Caco-2 (cell line): ENCODE measurements at regions not wholly inside any gene's neighbourhood (a gene's known extent, or its start where the extent isn't known, plus 50 kb on each side); places are given as distances from the start of the nearest gene placed in this dataset.

ENCODE experiments used
- BruUV-seq: library from RNA; stranded (reverse); fragments of 400-500 nt; replicated peaks from 2 replicates; lab custom pipeline; 2021; lab: Mats Ljungman, UMichigan
- CTCF ChIA-PET: fragments of 300-600 bp; sonication (Branson Sonifier 250); formaldehyde crosslinking; loops from one replicate; lab custom pipeline; 2022; ENCODE audit warnings: antibody characterized with exemption; lab: Charles Lee
- POLR2A ChIA-PET: fragments of 300-600 bp; sonication (Branson Sonifier 250); formaldehyde crosslinking; loops from one replicate; lab custom pipeline; 2022; ENCODE audit warnings: antibody characterized with exemption; lab: Charles Lee
- DNase-seq, 2 experiments: peaks; one replicate each; pipeline versions ENCODE4 v3.0.0 to v3.0.0-alpha.2; 2020 to 2022
- H3K27me3 ChIP-seq: replicated peaks from 2 replicates; pipeline ENCODE4 v1.6.0; 2011; ENCODE audit warnings: low read length; ENCODE audit not compliant: control insufficient read depth, insufficient read depth
- H3K36me3 ChIP-seq: 2 replicates; pipeline ENCODE4 v1.5.1; 2011; ENCODE audit warnings: low read length; ENCODE audit not compliant: control insufficient read depth, insufficient read depth
- H3K4me1 ChIP-seq: fragments of 250-450 bp; sonication (Bioruptor Pico); 2 replicates; pipeline ENCODE4 v1.5.1; 2020; ENCODE audit warnings: mild to moderate bottlenecking
- H3K4me3 ChIP-seq: 2 replicates; pipeline ENCODE4 v1.5.1; 2011; ENCODE audit warnings: low read depth, mild to moderate bottlenecking, control low read depth, low read length
- H3K9me3 ChIP-seq: fragments of 250-450 bp; sonication (Bioruptor Pico); 2 replicates; pipeline ENCODE4 v1.5.1; 2020; ENCODE audit warnings: mild to moderate bottlenecking, moderate library complexity
- H3K27ac Mint-ChIP-seq: one replicate; pipeline ENCODE4 v1.8.0; 2022; ENCODE audit warnings: mixed read lengths; ENCODE audit not compliant: unreplicated experiment
- H3K27me3 Mint-ChIP-seq: one replicate; pipeline ENCODE4 v1.8.0; 2022; ENCODE audit warnings: mixed read lengths; ENCODE audit not compliant: insufficient read depth, unreplicated experiment
- H3K36me3 Mint-ChIP-seq: one replicate; pipeline ENCODE4 v1.8.0; 2022; ENCODE audit warnings: mild to moderate bottlenecking, mixed read lengths; ENCODE audit not compliant: insufficient read depth, unreplicated experiment
- H3K4me1 Mint-ChIP-seq: one replicate; pipeline ENCODE4 v1.8.0; 2022; ENCODE audit warnings: low read depth, mixed read lengths; ENCODE audit not compliant: unreplicated experiment
- H3K4me3 Mint-ChIP-seq: one replicate; pipeline ENCODE4 v1.8.0; 2022; ENCODE audit warnings: mild to moderate bottlenecking, moderate library complexity, mixed read lengths; ENCODE audit not compliant: unreplicated experiment
- H3K9me3 Mint-ChIP-seq: one replicate; pipeline ENCODE4 v1.8.0; 2022; ENCODE audit warnings: mixed read lengths; ENCODE audit not compliant: unreplicated experiment
- intact Hi-C: fragments of 100-400 bp; cut with micrococcal nuclease; formaldehyde crosslinking; loops from one replicate; pipeline ENCODE4 v1.10.0; 2022; ENCODE audit not compliant: unreplicated experiment
- TF ChIP-seq, protein P1 (sequence below), 2 experiments: fragments of 200-600 bp in 1 of 2; IDR thresholded peaks; 1 replicate in 1 of 2; 2 replicates in 1 of 2; pipeline versions ENCODE4 v1.5.1 to v1.8.0; 2011 to 2022; ENCODE audit warnings: antibody characterized with exemption in 1 of 2, control low read depth in 1 of 2, inconsistent platforms in 1 of 2, low read depth in 1 of 2, low read length in 1 of 2, mild to moderate bottlenecking in 1 of 2, moderate library complexity in 1 of 2; ENCODE audit not compliant: insufficient read depth in 1 of 2, severe bottlenecking in 1 of 2, unreplicated experiment in 1 of 2

GRCh38 chr2:207283356-207283755 is 117.6 kb upstream of the KLF7 start:
- POLR2A ChIA-PET: no interaction called here
- H3K27me3 Mint-ChIP-seq: no peaks in the 10 kb centered on the region
- no peak overlapping the region for H3K4me3 Mint-ChIP-seq
- H3K27ac Mint-ChIP-seq: no peak overlapping the region
- TF ChIP-seq, protein P1, sequence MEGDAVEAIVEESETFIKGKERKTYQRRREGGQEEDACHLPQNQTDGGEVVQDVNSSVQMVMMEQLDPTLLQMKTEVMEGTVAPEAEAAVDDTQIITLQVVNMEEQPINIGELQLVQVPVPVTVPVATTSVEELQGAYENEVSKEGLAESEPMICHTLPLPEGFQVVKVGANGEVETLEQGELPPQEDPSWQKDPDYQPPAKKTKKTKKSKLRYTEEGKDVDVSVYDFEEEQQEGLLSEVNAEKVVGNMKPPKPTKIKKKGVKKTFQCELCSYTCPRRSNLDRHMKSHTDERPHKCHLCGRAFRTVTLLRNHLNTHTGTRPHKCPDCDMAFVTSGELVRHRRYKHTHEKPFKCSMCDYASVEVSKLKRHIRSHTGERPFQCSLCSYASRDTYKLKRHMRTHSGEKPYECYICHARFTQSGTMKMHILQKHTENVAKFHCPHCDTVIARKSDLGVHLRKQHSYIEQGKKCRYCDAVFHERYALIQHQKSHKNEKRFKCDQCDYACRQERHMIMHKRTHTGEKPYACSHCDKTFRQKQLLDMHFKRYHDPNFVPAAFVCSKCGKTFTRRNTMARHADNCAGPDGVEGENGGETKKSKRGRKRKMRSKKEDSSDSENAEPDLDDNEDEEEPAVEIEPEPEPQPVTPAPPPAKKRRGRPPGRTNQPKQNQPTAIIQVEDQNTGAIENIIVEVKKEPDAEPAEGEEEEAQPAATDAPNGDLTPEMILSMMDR (IDR thresholded peaks at IDR 0.05; ENCODE audit: insufficient read depth in 1 of 2, low read depth in 1 of 2, low read length in 1 of 2, severe bottlenecking in 1 of 2, unreplicated experiment in 1 of 2): no peak
- no peak for DNase-seq
- CTCF ChIA-PET: no interaction called here
- peaks cover 12% of the 10 kb centered on the region for H3K4me1 Mint-ChIP-seq
- H3K4me3 ChIP-seq: no peak overlapping the region
- H3K36me3 Mint-ChIP-seq: no peaks in the 10 kb centered on the region
- no TSS peak for BruUV-seq
- H3K27me3 ChIP-seq: no peaks in the 10 kb centered on the region; the same call in 1 of the 2 replicates
- H3K36me3 ChIP-seq: no peaks in the 10 kb centered on the region
- H3K9me3 ChIP-seq: no peaks in the 10 kb centered on the region
- H3K4me1 ChIP-seq: peaks cover 9% of the 10 kb centered on the region
- intact Hi-C loops: no loop called here
- H3K9me3 Mint-ChIP-seq: no peaks in the 10 kb centered on the region

DNA sequence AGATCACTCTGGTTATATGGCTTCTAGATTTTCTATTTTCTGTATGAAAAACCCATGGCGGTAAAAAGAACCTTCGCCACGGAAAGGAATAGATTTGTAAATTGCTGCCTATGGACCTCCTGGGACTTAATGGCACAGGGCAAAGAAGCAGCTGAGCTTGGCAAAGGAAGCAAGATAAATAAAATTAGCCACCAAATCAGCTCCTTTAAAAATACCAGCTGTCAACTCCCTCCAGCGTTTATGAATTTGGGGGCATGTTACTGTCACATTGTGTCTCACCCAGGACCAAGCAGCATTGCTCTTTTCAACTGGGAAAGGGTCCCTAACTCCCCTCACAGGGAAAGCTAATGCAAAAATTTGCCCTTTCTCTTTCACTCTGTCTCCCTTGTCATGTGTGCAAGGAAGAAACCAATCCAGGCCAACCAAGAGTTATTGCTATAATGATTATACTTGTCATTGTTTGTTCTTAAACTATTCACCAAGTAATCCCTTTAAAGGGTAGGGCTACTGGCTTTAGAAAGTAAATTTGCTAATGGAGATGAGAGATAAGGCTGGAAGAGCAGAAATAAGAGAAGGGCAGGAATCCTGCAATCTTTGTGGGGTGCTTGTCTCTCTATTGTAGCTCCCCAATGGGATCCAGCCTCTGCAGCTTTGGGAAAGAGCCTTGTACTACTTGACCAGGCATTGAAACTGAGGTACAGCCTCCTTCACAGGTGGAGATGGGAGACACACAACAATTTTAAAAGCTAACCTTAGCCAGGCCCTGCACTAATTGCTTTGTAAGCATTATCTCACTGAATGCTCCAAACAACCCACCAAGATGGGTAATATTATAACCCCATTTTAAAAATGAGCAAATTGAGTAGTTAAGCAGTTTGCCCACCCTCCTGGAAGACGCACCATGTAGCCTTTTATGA is 119.1 kb upstream of the KLF7 start:
- H3K27me3 ChIP-seq: no peaks in the 10 kb centered on the region; the same call in 1 of the 2 replicates
- H3K36me3 Mint-ChIP-seq: no peaks in the 10 kb centered on the region
- no peak overlapping the region for H3K4me3 ChIP-seq
- no TSS peak for BruUV-seq
- peaks cover 9% of the 10 kb centered on the region for H3K4me1 ChIP-seq
- no peaks in the 10 kb centered on the region for H3K9me3 ChIP-seq
- peaks cover 5% of the 10 kb centered on the region for H3K27me3 Mint-ChIP-seq
- TF ChIP-seq, protein P1 (IDR thresholded peaks at IDR 0.05; ENCODE audit: insufficient read depth in 1 of 2, low read depth in 1 of 2, low read length in 1 of 2, severe bottlenecking in 1 of 2, unreplicated experiment in 1 of 2): no peak
- CTCF ChIA-PET: interaction anchor here (0.5 kb wide), 1 partner anchor 324 kb away, joined by 3 read pairs; no protein-coding TSS in a partner anchor
- peak in 1 of 2 experiments; percentile 9 for DNase-seq
- H3K9me3 Mint-ChIP-seq: no peaks in the 10 kb centered on the region
- peak overlapping the region; percentile 34 for H3K4me3 Mint-ChIP-seq
- no peaks in the 10 kb centered on the region; the same call in 1 of the 2 replicates for H3K36me3 ChIP-seq
- H3K4me1 Mint-ChIP-seq: peaks cover 12% of the 10 kb centered on the region
- intact Hi-C loops: no loop called here
- POLR2A ChIA-PET: interaction anchor here (0.6 kb wide), 1 partner anchor 977 kb away, joined by 18 read pairs; no protein-coding TSS in a partner anchor
- H3K27ac Mint-ChIP-seq: no peak overlapping the region

- no peaks in the 10 kb centered on the region; the same call in 1 of the 2 replicates for H3K27me3 ChIP-seq
- H3K9me3 ChIP-seq: no peaks in the 10 kb centered on the region
- BruUV-seq: no TSS peak
- ChIA-PET POLR2A (interaction anchor here (0.6 kb wide), 1 partner anchor 976 kb away, joined by 18 read pairs; no protein-coding TSS in a partner anchor), CTCF (no interaction called here)
- Mint-ChIP-seq H3K36me3 (no peaks in the 10 kb centered on the region), H3K9me3 (no peaks in the 10 kb centered on the region), H3K27ac (no peak overlapping the region), H3K4me3 (no peak overlapping the region), H3K27me3 (peaks cover 5% of the 10 kb centered on the region), H3K4me1 (peaks cover 12% of the 10 kb centered on the region)
- H3K36me3 ChIP-seq: no peaks in the 10 kb centered on the region; the same call in 1 of the 2 replicates
- H3K4me1 ChIP-seq: peaks cover 9% of the 10 kb centered on the region
- intact Hi-C loops: no loop called here
- no peak for DNase-seq
- TF ChIP-seq, protein P1 (IDR thresholded peaks at IDR 0.05; ENCODE audit: insufficient read depth in 1 of 2, low read depth in 1 of 2, low read length in 1 of 2, severe bottlenecking in 1 of 2, unreplicated experiment in 1 of 2): no peak
- H3K4me3 ChIP-seq: no peak overlapping the region
Observed at GRCh38 chr2:207285473-207285815, 119.7 kb upstream of the KLF7 start.
